Ectodermal cell (in vitro differentiated cells): ENCODE measurements at regions not wholly inside any gene's neighbourhood (a gene's known extent, or its start where the extent isn't known, plus 50 kb on each side); places are given as distances from the start of the nearest gene placed in this dataset.

ENCODE experiments used
- H3K27ac ChIP-seq: 2 replicates; pipeline ENCODE4 v1.7.0; 2013; ENCODE audit warnings: mild to moderate bottlenecking, low read depth, low read length; ENCODE audit not compliant: insufficient read depth, poor library complexity, severe bottlenecking
- H3K27me3 ChIP-seq: 2 replicates; pipeline ENCODE4 v1.7.0; 2013; ENCODE audit warnings: mild to moderate bottlenecking, low read length; ENCODE audit not compliant: insufficient read depth, control insufficient read depth, poor library complexity, severe bottlenecking
- H3K36me3 ChIP-seq: one replicate; pipeline ENCODE4 v1.7.0; 2013; ENCODE audit warnings: low read length; ENCODE audit not compliant: control insufficient read depth, insufficient read depth
- H3K4me1 ChIP-seq: one replicate; pipeline ENCODE4 v1.7.0; 2013; ENCODE audit warnings: low read length; ENCODE audit not compliant: control insufficient read depth, insufficient read depth
- H3K4me3 ChIP-seq: 2 replicates; pipeline ENCODE4 v1.7.0; 2013; ENCODE audit warnings: low read depth, low read length, control low read depth; ENCODE audit not compliant: insufficient read depth
- H3K9me3 ChIP-seq: 2 replicates; pipeline ENCODE4 v1.7.0; 2013; ENCODE audit warnings: mild to moderate bottlenecking, low read length, moderate library complexity; ENCODE audit not compliant: control insufficient read depth
- WGBS, 2 experiments: methylation state at CpG; one replicate each; pipeline ENCODE4 v1.1.7; 2013; ENCODE audit warnings: missing lambda C conversion rate in 2 of 2; 5-methylcytosine and 5-hydroxymethylcytosine counted together

GRCh38 chr18:65278939-65279667 is 471.7 kb upstream of the CDH7 start:
- Histone ChIP-seq H3K4me3 (no peak overlapping the region), H3K36me3 (no peaks in the 10 kb centered on the region), H3K27me3 (no peaks in the 10 kb centered on the region), H3K9me3 (no peaks in the 10 kb centered on the region), H3K4me1 (no peaks in the 10 kb centered on the region), H3K27ac (no peak overlapping the region)
- WGBS, 2 experiments = 89 to 94% methylated on average over 9 of the region's 9 CpGs

- Histone ChIP-seq H3K27ac (no peak overlapping the region), H3K9me3 (no peaks in the 10 kb centered on the region)
Measured at GRCh38 chr18:65269375-65269774, 481.4 kb upstream of the CDH7 start.

GRCh38 chr18:65265761-65266160 is 485.1 kb upstream of the CDH7 start:
- Histone ChIP-seq H3K36me3 (no peaks in the 10 kb centered on the region), H3K4me3 (no peak overlapping the region), H3K9me3 (no peaks in the 10 kb centered on the region), H3K27me3 (no peaks in the 10 kb centered on the region), H3K27ac (no peak overlapping the region), H3K4me1 (no peaks in the 10 kb centered on the region)
- 88 to 91% methylated on average over 1 of the region's 1 CpG for WGBS, 2 experiments

More at GRCh38 chr18:65269375-65269774, 481.4 kb upstream of the CDH7 start:
- Histone ChIP-seq H3K36me3 (no peaks in the 10 kb centered on the region), H3K27me3 (no peaks in the 10 kb centered on the region), H3K4me3 (no peak overlapping the region), H3K4me1 (no peaks in the 10 kb centered on the region)
- 71% methylated on average over 1 of the region's 1 CpG; no CpG with 5 or more reads in 1 of the 2 experiments for WGBS, 2 experiments

DNA sequence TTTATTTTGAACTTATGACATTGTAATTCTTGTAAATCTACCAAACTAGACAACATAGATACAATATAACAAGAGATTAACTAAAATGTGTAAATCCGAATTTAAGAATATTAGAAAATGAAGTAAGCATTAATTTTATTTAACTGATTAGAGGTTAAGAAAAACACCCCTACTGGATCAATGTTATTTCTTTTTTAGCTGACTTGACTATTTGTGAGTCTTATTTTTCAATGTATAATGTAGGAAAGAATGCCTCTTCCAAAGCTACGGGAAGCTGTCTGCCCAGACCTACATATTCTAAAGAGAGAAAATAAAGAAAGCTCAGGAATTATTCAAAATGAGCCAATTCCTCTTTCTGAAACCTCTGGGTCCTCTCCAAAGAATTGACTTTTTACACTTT is 490.8 kb upstream of the CDH7 start:
- 42% methylated on average over 2 of the region's 2 CpGs; no CpG with 5 or more reads in 1 of the 2 experiments for WGBS, 2 experiments
- Histone ChIP-seq H3K4me1 (no peaks in the 10 kb centered on the region), H3K36me3 (no peaks in the 10 kb centered on the region), H3K4me3 (no peak overlapping the region), H3K9me3 (no peaks in the 10 kb centered on the region), H3K27me3 (no peaks in the 10 kb centered on the region), H3K27ac (no peak overlapping the region)

GRCh38 chr18:65259403-65259802 is 491.4 kb upstream of the CDH7 start:
- Histone ChIP-seq H3K27me3 (no peaks in the 10 kb centered on the region), H3K36me3 (no peaks in the 10 kb centered on the region), H3K9me3 (no peaks in the 10 kb centered on the region), H3K4me1 (no peaks in the 10 kb centered on the region), H3K4me3 (no peak overlapping the region), H3K27ac (no peak overlapping the region)
- WGBS, 2 experiments = 97 to 100% methylated on average over 2 of the region's 2 CpGs

DNA sequence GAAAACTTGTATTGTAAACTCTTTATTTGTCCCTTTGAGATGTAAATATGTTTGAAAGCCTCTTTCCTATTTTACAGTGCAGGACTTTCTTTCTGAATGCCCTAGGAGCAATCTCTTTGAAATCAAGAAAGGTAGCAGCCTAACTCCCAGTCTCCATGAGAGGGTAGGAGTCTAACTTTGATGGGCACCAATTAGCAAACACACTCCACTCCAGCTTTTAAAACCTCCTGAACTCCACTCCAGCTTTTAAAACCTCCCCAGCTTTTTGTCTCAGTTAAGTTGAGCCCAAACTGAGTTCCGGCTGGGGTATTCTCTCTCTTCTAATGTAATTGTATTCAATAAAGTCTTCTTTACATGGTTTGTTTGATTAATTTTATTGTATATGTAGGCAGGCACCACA is 493.7 kb upstream of the CDH7 start:
- no peak overlapping the region for H3K27ac ChIP-seq
- WGBS, 2 experiments = no CpG with 5 or more reads among the region's 1 CpG

GRCh38 chr18:65255417-65255816 is 495.4 kb upstream of the CDH7 start:
- no peaks in the 10 kb centered on the region for H3K9me3 ChIP-seq
- H3K27me3 ChIP-seq = no peaks in the 10 kb centered on the region
- no peak overlapping the region for H3K4me3 ChIP-seq
- WGBS, 2 experiments = 78 to 89% methylated on average over 1 of the region's 2 CpGs
- H3K27ac ChIP-seq = no peak overlapping the region
- no peaks in the 10 kb centered on the region for H3K4me1 ChIP-seq
- no peaks in the 10 kb centered on the region for H3K36me3 ChIP-seq

More for the DNA sequence above, 493.7 kb upstream of the CDH7 start:
- Histone ChIP-seq H3K4me3 (no peak overlapping the region), H3K36me3 (no peaks in the 10 kb centered on the region), H3K4me1 (no peaks in the 10 kb centered on the region), H3K9me3 (no peaks in the 10 kb centered on the region), H3K27me3 (no peaks in the 10 kb centered on the region)

DNA sequence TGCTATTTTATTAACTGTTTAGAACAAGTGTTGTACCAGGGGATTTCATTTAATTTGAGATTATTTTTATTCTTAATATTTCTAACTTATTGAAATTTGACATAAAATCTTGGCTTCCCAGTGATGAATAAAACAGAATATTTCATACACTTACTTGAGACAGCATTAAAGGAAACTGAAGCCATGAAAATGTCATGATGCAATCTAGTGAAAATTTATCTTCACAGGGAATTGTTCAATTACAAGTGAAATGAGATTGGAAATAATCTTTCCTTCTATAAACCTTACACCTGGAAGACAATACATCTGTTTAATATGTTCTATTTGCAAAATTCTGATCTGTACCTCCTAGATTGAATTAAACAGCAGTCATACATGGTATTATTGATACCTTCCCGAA is 511.0 kb upstream of the CDH7 start:
- Histone ChIP-seq H3K27ac (no peak overlapping the region), H3K9me3 (no peaks in the 10 kb centered on the region), H3K27me3 (no peaks in the 10 kb centered on the region), H3K36me3 (no peaks in the 10 kb centered on the region), H3K4me3 (no peak overlapping the region), H3K4me1 (no peaks in the 10 kb centered on the region)
- 100% methylated on average over 1 of the region's 1 CpG; no CpG with 5 or more reads in 1 of the 2 experiments for WGBS, 2 experiments

DNA sequence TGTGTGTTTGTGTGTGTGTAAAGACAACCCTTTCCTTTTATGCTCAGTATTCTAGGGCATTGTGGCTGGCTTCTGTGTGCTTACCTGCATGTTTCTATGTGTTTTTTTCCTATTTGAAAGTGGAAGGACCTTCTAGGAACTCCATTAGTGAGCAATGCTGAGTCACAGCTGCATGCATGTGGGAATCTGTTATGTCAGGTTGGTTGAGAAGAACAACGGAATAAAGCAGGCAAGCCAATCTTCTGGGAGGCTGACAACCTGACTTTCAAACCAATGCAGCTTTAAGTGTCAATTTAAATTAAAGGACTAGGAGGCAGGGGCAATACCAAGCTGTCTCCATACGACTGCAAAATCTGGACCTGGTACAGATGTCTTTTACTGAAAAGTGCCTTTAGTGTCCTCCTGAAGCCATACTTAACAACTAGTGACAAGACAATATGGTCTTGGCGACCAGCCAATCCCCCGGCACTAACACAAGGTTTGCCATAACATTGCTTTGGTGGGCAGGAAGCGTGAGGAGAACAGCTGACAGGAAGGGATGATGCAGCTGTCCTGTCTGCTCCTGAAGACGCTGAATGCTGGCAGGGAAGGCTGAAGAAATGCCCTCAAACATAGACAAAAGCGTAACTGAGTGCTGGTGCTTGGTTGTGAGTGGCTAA is 514.7 kb upstream of the CDH7 start:
- no peak overlapping the region for H3K27ac ChIP-seq
- H3K36me3 ChIP-seq = no peaks in the 10 kb centered on the region
- H3K4me1 ChIP-seq = no peaks in the 10 kb centered on the region
- H3K9me3 ChIP-seq = no peaks in the 10 kb centered on the region
- no peaks in the 10 kb centered on the region for H3K27me3 ChIP-seq
- 89 to 91% methylated on average over 7 of the region's 7 CpGs for WGBS, 2 experiments
- no peak overlapping the region for H3K4me3 ChIP-seq

DNA sequence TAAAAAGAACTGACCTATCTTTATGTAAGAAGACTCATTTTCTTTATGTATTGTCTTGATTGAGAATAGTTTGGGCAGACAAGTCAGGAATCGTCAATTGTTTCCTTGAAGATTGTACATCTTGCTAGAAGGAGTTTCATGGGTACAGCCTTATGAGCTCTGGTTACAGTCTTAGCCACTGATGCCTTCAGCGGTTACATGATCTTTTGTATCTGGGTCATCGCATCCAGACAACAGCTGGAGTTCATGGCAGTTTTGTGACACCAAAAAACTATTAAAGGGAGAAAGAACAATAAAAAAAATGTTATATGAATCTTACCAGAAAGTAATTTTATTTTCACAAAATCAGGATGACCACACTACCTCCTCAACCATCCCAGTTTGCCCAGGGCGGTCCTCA is 520.5 kb upstream of the CDH7 start:
- Histone ChIP-seq H3K27me3 (no peaks in the 10 kb centered on the region), H3K27ac (no peak overlapping the region), H3K4me3 (no peak overlapping the region), H3K9me3 (no peaks in the 10 kb centered on the region), H3K4me1 (no peaks in the 10 kb centered on the region), H3K36me3 (no peaks in the 10 kb centered on the region)
- WGBS, 2 experiments = 95 to 96% methylated on average over 4 of the region's 4 CpGs
